NCI-H2029 treated with DMSO at 0.1 percent for 48 hours (cell line): ENCODE measurements at regions not wholly inside any gene's neighbourhood (a gene's known extent, or its start where the extent isn't known, plus 50 kb on each side); places are given as distances from the start of the nearest gene placed in this dataset.
"Not testable (repeated sequence)": the region's sequence is repeated elsewhere in the genome, so short reads cannot be mapped to it uniquely, and the experiment has no call there.

ENCODE experiments used
- DNase-seq: peaks from one replicate; lab custom pipeline; 2025; lab: John Stamatoyannopoulos, UW

DNA sequence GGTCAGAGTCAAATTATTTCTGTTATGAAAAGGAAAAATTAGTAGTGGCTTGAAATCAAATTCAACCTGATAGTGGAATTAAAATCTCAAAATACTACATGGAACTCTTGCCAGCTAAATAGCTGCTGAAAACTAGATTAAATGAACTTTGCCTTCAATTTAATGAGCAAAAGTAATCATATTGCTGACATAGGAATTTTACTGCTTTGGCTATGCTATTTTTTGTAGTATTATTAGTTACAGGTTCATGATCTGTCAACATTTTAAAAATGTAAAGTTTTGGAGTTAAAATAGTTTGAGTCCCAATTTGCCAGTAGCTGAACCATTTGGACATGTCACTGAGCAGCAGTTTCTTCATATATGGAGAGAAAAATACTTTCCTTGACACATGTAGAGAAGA lies 81.4 kb downstream of the RERGL start:
- no peak for DNase-seq

DNA sequence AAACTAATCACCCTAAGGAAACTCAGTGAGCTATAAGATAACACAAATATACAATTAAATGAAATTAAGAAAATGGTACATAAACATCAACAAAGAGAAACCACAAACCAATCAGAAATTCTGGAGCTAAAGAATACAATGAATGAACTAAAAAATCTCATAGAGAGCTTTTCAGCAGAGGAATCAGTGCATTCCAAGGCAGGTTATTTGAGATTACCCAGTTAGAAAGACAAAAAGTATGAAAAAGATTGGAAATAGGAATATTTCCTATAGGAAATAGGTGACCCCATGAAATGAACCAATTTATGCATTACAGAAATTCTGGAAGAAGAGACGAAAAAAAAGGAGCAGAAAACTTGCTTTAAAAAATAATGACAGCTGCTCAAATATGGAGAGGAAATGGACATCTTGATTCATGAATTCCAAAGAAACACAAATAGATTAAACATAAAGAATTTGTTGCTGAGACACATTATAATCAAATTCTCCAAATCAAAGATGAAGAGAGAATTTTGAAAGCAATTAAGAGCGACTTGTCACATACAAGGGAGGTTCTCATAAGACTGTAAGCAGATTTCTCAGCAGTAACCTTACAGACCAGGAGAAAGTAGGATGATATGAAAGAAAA lies 90.7 kb downstream of the RERGL start:
- no peak for DNase-seq

DNA sequence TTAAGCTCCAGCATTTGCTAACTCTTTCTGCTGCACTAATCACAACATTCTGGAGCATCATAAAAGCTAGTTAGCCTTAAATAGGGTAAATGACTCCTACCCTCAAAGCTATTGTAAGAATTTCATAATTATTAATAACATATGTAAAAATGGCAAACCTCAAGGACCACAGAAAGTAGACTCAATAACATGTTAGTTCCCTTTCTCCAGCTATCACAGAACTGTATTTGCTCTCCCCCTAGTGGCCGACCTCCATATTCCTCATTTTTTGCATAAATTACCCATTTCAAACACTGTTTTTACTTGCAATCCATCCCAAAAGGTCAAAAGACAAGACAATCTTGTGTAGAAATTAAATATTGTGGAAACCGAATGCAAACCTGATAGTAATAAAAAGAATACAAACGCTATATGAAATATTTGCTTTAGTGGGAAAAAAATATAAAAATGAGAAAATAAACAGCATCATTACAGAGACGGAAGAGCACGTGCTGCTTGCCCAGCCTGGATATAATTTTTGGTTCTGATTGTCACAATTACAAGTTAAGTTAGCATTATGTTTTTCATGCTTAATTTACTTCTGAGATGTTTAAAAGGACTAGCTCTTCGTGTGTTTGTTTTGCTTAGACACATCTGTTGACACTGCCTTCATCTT lies 97.9 kb downstream of the RERGL start:
- DNase-seq, result peak; percentile 2

DNA sequence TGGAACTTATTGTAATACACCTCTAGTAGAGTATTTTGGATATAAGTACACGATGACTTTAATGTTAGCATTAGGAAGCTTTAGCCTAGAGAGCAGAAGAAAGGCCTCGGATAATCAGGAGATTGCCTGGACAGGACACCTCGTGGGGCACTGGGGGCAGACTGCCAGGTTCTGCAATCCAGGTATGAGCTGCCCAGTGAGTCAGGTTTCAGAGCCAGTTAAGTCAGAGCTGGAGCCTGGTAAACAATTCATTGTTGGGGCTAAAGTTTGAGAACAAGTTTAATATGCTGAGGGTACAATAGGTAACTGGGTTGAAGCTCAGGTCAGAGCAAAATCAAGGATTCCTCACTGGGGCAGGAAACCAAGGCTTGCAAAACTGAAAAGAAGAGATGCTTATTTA lies 107.4 kb downstream of the RERGL start:
- no peak for DNase-seq

DNA sequence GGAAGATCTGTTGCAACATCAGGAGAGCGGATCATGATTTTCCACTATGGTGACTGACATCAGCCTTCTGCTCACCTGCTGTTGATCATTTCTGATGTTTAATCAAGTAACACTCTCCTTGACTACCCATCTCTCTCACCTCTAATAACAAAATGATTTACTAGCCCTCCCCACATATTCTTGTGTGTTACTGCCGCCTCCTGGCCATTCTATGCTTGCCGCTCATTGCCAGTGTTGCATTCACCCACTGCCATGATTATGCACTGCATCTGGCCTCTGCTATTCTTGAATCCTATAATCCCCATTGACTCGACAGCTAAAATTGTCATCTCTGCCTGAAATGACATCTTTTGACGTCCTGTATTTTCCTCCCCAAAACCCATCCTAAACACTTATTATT lies 113.8 kb downstream of the RERGL start:
- no peak for DNase-seq

DNA sequence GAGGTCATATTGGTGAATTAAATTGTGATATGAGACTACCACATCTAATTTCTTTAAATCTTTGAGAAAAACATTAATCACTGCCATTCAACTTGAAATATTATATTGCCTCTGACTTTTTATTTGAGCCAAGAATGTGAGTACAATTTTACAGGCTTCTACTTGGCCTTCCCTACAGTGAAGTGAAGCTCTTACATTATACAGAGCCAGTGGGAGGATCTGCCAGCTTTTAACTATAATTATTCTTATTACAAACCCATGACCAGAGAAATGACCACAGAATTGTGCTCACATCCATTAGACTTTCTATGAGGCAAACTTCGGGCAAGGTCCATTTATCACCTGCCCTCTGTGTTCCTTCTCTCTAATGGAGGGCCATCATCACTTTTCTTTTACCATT lies 114.2 kb downstream of the RERGL start:
- no peak for DNase-seq

DNA sequence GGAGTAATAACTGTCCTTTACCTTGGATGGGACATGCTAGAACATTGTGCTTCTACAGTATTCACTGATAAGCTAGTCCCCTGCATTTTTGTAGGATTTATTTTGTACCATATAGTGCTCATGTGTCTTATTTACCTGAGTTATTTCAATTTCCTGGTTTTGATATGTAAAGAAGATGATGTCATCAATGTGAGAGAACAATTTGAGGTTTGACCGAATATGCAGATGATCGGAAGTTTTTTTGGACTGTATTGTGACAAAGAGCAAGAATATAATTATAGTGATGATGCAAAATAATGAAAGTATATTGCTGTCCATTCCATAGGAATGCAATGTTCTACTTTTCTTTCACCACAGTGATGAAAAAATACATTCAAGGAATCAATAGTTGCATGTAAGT lies 114.8 kb downstream of the RERGL start:
- no peak for DNase-seq

DNA sequence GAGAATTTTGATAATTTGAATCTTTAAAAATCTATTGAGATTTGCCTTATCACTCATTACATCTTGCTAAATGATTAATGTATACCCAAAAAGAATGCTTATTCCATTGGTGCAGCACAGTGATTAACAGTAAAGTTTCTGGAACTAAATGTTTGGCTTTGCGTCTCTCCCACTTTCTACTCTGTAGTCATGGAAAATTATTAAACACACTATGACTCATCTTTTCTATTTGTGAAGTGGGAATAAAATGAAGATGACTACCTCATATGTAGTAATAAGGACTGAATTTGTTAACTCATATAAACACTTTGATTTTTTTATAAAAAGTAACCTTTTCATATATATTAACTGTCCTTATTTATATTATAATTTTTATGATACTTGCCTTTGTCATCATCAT lies 118.1 kb downstream of the RERGL start:
- no peak for DNase-seq

DNA sequence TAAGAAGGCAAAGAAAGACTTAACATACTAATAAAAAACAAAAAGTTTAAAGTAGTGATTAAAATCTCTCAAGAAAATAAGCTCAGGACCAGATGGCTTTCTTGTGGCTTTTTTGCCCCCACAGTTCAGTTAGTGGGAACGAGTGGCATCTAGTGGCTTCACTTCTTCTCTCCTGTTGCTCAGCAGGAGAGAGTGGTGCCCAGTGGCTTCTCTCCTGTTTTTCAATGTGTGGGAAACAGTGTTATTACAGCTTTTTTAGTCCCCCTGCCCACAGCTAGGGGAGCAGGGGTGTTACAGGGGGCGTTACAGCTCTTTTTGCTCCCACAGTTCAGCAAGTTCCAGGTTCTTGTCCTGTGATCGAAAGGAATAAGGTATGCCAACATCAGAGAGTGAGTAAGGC lies 135.2 kb downstream of the RERGL start:
- DNase-seq, result no peak

DNA sequence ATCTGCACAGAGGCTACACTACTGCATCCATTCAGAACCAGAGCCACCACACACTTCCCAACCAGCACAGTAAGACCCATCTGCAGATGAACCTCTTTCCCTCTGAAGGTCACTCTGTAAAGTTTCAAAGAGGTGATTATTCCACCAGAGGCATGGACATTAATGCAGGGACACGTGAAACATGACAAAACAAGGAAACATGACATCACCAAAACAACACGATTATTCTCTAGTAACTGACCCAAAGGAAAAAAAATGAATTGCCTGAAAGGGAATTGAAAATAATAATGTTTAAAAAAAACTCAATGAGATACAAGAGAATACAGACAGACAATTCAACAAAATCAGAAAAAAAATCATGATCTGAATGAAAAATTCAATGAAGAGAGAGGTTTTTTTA lies 139.1 kb downstream of the RERGL start:
- no peak for DNase-seq

DNA sequence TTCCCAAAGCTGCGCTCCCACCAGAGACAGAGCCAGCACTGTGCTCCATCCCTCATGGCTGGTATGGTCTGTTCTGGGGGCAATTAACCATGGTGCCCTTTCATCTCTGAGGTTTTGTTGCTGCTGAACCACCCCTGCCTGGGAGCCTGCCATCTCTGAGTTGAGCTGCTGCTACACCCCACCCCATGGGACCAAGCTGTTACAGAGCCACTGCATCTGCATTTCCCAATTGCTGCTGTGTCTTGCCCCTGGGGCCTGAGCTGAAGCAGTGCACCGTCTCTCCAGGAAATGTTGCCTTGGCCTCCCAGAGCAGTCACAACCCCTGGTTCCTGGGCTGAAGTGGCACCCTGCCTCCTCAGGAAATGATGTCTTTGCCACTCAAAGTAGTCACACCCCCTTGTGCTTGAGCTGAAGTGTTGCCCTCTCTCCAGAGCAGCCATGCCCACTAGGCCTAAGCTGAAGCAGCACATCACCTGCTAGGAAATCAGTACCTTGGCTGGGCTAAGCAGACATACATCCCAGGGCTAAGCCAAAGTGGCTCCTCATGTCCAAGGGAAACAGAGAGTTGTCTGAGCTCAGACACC lies 140.3 kb downstream of the RERGL start:
- no peak for DNase-seq

DNA sequence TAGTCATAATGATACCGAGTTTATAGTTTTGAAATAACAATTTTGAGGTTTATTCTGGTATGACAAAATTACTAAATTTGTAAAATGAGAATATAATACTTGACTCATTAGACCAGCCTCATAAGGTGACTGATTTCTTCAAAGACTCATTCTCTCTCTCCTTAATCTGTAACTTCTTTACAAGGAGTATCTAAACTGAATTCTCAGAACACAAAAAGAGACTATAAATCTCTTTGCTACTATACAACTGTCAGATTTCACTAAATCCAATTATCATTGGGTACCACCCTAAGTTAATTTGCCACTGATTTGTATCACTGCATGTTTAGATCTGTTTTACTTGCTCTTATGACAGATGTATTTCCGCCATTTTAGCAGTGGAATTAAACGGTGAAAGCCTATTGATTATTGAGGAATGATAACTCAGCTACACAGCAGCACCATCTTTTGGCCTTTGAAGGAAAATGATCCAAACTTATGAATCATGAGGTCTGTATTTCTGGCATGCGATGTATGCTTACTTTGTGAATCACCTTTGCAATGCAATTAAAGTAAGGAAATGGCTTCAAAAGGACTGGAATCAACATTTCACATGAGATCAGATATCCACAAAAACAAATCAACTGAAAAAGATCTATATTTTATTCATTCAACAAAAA lies 161.2 kb downstream of the RERGL start:
- no peak for DNase-seq

DNA sequence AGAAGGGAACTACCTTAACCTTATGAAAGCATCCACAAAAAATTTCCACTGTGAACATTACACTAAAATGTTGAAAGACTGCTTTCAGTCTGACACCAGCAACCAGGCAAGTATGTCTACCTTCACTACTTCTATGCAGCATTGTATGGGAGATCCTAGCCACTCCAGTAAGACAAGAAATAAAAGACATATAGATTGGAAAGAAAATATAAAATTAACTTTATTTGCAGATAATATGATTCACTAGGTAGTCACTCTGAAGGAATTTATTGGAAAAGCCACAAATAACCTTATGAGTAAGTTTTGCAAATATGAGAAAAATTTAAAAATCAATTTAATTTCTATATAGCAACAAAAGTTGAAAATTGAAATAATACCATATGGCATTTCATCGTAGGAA lies 172.0 kb downstream of the RERGL start:
- no peak for DNase-seq

DNA sequence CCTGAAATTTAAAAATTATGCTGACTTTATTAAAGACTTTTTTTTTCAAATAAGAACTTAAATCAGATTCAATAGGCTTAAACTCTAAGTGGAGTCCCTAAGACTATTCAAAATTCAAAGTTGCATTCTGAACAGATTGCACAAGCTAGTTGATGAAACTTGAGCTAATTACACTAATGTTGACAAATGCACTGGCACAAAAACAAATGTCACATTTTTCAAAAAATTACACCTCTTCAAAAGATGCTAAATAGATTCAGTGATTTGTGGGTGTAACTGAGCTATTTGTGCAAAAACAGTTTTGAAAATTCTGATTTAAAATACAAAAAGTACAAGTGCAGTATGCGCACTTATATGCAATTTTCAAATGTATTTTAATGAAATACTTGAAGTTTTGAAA lies 205.4 kb downstream of the RERGL start:
- no peak for DNase-seq

DNA sequence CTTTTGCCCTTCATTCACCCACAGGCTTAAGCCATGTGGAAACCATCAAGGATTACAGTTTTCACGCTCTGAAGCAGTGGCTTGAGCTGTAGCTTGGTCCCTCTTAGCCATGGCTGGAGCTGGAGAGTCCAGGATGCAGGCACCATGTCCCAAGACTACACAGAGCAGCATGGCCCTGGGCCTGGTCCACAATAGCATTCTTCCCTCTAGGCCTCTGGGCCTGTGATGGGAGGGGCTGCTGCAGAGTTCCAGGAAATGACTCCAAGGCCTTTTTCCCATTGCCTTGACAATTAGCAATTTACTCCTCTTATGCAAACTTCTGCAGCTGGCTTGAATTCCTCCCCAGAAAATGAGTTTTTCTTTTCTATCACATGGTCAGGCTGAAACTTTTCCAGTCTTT lies 211.3 kb downstream of the RERGL start:
- no peak for DNase-seq

DNA sequence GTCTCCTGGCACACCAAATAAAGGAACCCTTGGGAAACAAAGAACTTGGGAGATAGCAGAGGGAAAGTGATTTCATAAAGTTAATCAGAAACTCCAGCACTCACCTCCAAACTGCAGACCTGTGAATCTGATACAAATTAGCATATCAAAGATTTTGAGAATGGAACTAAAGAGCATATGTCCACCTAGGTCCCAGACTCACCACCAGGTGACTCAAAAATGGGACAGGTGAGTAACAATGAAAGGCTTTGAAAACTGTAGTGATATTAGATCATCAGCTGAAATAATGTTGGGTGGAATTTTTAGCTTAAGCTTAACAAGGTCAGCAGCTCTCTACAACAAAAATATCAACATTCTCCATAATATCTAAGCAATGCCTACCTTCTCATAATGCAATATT lies 214.8 kb downstream of the RERGL start:
- DNase-seq, result no peak

DNA sequence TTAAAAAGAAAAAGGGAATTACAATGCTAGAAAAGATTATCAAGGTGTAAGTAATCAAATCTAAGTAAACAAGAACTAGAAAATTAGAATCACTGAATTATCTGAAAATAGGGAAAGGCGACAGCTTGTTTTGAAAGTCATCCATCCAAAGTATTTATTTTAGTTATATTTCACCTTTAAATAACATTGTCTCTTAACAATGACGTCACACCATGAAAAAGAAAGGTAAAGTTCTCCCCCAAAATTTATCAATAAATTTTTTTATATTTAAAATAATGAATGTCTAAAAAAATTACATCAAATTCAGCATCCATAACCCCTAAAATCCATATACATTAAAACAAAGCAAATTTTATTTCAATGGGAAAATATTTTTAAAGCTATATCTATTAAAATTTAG lies 223.2 kb downstream of the RERGL start:
- no peak for DNase-seq

DNA sequence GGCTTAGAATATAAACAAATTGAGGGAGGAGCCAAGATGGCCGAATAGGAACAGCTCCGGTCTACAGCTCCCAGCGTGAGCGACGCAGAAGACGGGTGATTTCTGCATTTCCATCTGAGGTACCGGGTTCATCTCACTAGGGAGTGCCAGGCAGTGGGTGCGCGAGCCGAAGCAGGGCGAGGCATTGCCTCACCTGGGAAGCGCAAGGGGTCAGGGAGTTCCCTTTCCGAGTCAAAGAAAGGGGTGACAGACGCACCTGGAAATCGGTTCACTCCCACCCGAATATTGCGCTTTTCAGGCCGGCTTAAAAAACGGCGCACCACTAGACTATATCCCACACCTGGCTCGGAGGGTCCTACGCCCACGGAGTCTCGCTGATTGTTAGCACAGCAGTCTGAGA lies 234.4 kb downstream of the RERGL start:
- DNase-seq, result not testable (repeated sequence)

DNA sequence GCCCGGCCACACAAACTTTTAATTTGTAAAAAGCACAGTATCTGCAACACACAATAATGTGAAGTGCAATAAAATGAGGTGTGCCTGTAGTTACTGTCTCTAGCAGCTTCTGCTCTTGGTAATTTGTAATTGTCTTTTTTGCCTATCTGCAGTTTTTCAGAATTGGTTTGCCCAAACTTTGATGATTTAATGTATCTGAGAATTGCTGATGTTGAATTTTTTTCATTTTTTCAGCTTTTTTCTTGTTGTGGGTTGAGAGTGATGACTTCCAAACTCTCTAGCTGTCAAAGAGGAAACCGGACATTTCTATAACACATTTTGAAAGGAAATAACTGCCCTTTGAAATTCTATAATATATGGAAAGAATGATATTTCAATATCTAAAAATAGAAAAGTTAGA lies 236.9 kb downstream of the RERGL start:
- no peak for DNase-seq

DNA sequence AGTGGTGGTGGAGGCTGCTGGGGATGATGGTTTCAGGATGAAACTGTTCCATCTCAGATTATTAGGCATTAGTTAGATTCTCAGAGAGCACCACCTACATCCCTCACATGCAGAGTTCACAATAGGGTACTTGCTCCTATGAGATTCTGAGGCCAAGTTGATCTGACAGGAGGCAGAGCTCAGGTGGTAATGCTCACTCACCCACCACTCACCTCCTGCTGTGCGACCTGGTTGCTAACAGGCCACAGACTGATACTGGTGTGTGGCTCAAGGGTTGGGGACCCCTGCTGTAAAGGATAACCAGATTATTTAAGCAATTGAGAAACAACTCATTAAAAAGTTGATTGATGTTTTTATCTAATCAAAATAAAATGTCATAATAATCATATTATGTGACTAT lies 248.5 kb downstream of the RERGL start:
- DNase-seq, result no peak

DNA sequence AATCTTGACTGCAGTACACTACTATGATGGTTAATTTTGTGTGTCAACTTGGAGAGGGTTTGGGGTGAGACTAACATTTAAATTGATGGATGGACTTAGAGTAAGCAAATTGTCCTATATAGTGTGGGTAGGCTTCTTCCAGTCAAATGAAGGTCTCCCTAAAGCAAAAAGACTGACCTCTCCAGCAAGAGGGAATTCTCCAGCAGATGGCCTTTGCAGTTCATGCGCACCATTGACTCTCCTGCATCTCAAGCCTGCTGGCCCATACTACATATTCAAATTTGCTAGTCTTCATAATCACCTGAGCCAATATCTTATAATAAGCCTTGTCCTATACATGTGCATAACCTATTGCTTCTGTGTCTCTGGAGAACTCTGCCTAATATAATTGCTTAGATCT lies 260.2 kb downstream of the RERGL start:
- no peak for DNase-seq

DNA sequence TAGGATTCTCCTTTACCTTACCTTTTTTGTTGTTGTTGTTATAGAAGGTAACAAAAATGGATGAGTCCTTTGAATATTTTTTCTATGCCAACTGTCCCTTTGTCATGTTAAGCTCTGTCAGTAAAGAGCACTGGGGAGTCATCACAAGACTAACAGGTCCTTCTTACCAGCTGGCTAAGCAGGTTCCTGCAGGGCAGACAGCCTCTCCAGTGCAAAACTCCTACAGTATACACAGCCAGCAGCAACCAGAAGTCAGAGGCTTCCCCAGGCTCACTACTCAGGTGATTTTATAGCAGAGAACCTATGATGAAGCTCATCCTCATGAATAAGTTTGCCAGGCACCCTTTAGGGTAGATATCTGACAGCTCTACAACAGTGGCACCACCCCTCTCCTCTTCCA lies 271.1 kb downstream of the RERGL start:
- DNase-seq, result no peak

DNA sequence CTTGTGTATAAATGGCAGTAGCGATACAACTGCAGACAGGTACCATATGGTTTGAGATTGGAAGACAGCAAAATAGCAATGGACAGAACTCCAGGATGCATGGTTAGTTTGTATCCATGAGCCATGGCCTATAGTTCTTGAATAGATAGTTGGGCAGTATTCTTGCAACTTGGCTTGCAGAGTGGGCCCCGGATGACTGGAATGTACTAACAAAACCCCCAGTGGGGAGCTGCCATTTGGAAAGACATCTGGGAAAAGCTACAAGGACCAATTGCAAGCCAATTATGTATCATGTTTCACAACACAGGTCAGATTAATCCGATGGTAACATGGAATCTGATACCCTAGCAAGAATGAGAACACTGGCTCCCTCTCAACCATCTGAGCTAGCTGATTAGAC lies 279.6 kb downstream of the RERGL start:
- no peak for DNase-seq
